Sigmoid colon (tissue), 6 donors: ENCODE measurements at regions not wholly inside any gene's neighbourhood (a gene's known extent, or its start where the extent isn't known, plus 50 kb on each side); places are given as distances from the start of the nearest gene placed in this dataset.
"Not testable (repeated sequence)": the region's sequence is repeated elsewhere in the genome, so short reads cannot be mapped to it uniquely, and the experiment has no call there.

Experiments used
- DNase-seq: peaks from one replicate; pipeline ENCODE4 v3.0.0-alpha.2; 2019
- H3K27ac ChIP-seq, 4 donors: fragments of 200-600 bp; sonication (generic); one replicate each; pipeline ENCODE4 v1.5.1; 2016 to 2019; ENCODE audit warnings: mild to moderate bottlenecking in 1 of 4
- H3K27me3 ChIP-seq, 3 donors: fragments of 200-600 bp; sonication (generic); one replicate each; pipeline ENCODE4 v1.5.1; 2019; ENCODE audit warnings: mild to moderate bottlenecking in 1 of 3
- H3K36me3 ChIP-seq, 4 donors: fragments of 200-600 bp; sonication (generic); one replicate each; pipeline ENCODE4 v1.5.1; 2016 to 2019
- H3K4me1 ChIP-seq, 4 donors: fragments of 200-600 bp; sonication (generic); one replicate each; pipeline ENCODE4 v1.5.1; 2017 to 2019
- H3K4me3 ChIP-seq, 4 donors: fragments of 200-600 bp; sonication (generic); one replicate each; pipeline ENCODE4 v1.5.1; 2017 to 2019; ENCODE audit warnings: mild to moderate bottlenecking in 2 of 4, moderate library complexity in 1 of 4
- H3K9me3 ChIP-seq, 4 donors: fragments of 200-600 bp in 3 of 4; sonication (generic) in 3 of 4; one replicate each; pipeline versions ENCODE4 v1.5.1 to v1.6.1; 2013 to 2019
- CTCF ChIP-seq, 4 experiments: fragments of 450-650 bp in 3 of 4; fragments of 200-600 bp in 1 of 4; IDR thresholded peaks; one replicate each; pipeline ENCODE4 v1.5.1; 2016 to 2019; ENCODE audit warnings: antibody characterized with exemption in 4 of 4, mild to moderate bottlenecking in 3 of 4, moderate library complexity in 2 of 4
- EP300 ChIP-seq, 4 donors: sonication (generic); formaldehyde crosslinking; IDR thresholded peaks; one replicate each; pipeline ENCODE4 v1.6.1; 2017; ENCODE audit warnings: antibody characterized with exemption in 4 of 4
- POLR2A ChIP-seq, 2 donors: fragments of 450-650 bp; IDR thresholded peaks; one replicate each; pipeline ENCODE4 v1.6.1; 2016; ENCODE audit warnings: antibody characterized with exemption in 2 of 2, mild to moderate bottlenecking in 2 of 2, moderate library complexity in 2 of 2
- POLR2AphosphoS5 ChIP-seq, 4 donors: sonication (generic); formaldehyde crosslinking; IDR thresholded peaks; one replicate each; pipeline ENCODE4 v1.6.1; 2017; ENCODE audit warnings: antibody characterized with exemption in 4 of 4
- WGBS, 2 donors: extraction: QIAGEN DNeasy Blood & Tissue Kit; methylation state at CpG; one replicate each; pipeline ENCODE4 v1.1.7; 2013; 5-methylcytosine and 5-hydroxymethylcytosine counted together
- intact Hi-C: fragments of 100-400 bp; cut with DNase I; formaldehyde crosslinking; loops from one replicate; pipeline ENCODE4 v1.15.1; 2023
- donor health status: healthy with polysubstance abuse.
- donor health status: healthy.

DNA sequence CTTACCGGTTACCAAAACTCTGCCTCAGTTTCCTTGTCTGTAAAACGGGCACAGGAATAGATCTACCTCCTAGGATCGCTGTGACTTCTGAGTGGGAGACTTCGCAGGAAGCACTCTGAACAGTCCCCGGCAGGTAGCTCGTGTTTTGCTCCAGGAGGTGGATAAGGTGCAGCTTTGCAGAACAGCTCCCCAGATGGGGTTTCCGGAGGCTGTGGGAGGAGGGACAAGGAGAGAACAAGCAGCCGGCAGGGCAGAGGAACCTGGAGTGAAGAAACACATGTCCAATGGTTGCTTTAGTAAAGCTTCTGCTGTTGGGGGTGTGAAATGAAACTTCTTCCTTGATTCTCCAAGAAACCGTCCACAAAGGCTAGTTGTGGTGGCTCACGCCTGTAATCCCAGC lies 95.5 kb upstream of the TARDBP start:
- H3K9me3 ChIP-seq: no peaks in the 10 kb centered on the region
- TF ChIP-seq POLR2AphosphoS5 (IDR thresholded peaks at IDR 0.05) (no peak), CTCF (IDR thresholded peaks at IDR 0.05) (no peak), POLR2A (IDR thresholded peaks at IDR 0.05) (no peak), EP300 (IDR thresholded peaks at IDR 0.05) (no peak)
- peaks cover 0 to 8% (median 0%) of the 10 kb centered on the region in 3 donors for H3K27me3 ChIP-seq
- no peak for DNase-seq
- no peak overlapping the region for H3K4me3 ChIP-seq
- WGBS, 2 donors: 86 to 88% methylated on average over 10 of the region's 10 CpGs
- intact Hi-C loops: no loop called here
- H3K4me1 ChIP-seq: no peaks in the 10 kb centered on the region
- no peaks in the 10 kb centered on the region for H3K36me3 ChIP-seq
- no peak overlapping the region for H3K27ac ChIP-seq

- H3K9me3 ChIP-seq: no peaks in the 10 kb centered on the region
- no peaks in the 10 kb centered on the region for H3K36me3 ChIP-seq
- no peak for TF ChIP-seq EP300 (IDR thresholded peaks at IDR 0.05)
- no peak for TF ChIP-seq POLR2A (IDR thresholded peaks at IDR 0.05)
- no peak for TF ChIP-seq POLR2AphosphoS5 (IDR thresholded peaks at IDR 0.05)
- TF ChIP-seq CTCF (IDR thresholded peaks at IDR 0.05): no peak
- H3K27ac ChIP-seq: no peak overlapping the region
- no peak overlapping the region for H3K4me3 ChIP-seq
- 46 to 67% methylated on average over 10 of the region's 10 CpGs for WGBS, 2 donors
- intact Hi-C loops: no loop called here
- no peaks in the 10 kb centered on the region for H3K4me1 ChIP-seq
- DNase-seq: no peak
- H3K27me3 ChIP-seq: peaks cover 0 to 8% (median 0%) of the 10 kb centered on the region in 3 donors
Measured at GRCh38 chr1:10917513-10918454, 94.7 kb upstream of the TARDBP start.

GRCh38 chr1:10918531-10918930 lies 93.9 kb upstream of the TARDBP start:
- Histone ChIP-seq H3K4me1 (no peaks in the 10 kb centered on the region), H3K36me3 (no peaks in the 10 kb centered on the region), H3K4me3 (no peak overlapping the region), H3K27me3 (peaks cover 0 to 8% (median 0%) of the 10 kb centered on the region in 3 donors), H3K27ac (no peak overlapping the region), H3K9me3 (no peaks in the 10 kb centered on the region)
- 68 to 86% methylated on average over 5 of the region's 5 CpGs for WGBS, 2 donors
- no peak for DNase-seq
- intact Hi-C loops: no loop called here
- TF ChIP-seq POLR2A (IDR thresholded peaks at IDR 0.05) (no peak), EP300 (IDR thresholded peaks at IDR 0.05) (no peak), POLR2AphosphoS5 (IDR thresholded peaks at IDR 0.05) (no peak), CTCF (IDR thresholded peaks at IDR 0.05) (no peak)

GRCh38 chr1:10920063-10920626 lies 92.3 kb upstream of the TARDBP start:
- no peaks in the 10 kb centered on the region for H3K9me3 ChIP-seq
- H3K36me3 ChIP-seq: no peaks in the 10 kb centered on the region
- H3K27ac ChIP-seq: no peak overlapping the region
- intact Hi-C loops: no loop called here
- no peaks in the 10 kb centered on the region for H3K4me1 ChIP-seq
- DNase-seq: no peak
- no peak overlapping the region for H3K4me3 ChIP-seq
- WGBS, 2 donors: 85 to 86% methylated on average over 9 of the region's 9 CpGs
- H3K27me3 ChIP-seq: peaks cover 0 to 8% (median 0%) of the 10 kb centered on the region in 3 donors
- TF ChIP-seq CTCF (IDR thresholded peaks at IDR 0.05) (no peak), POLR2A (IDR thresholded peaks at IDR 0.05) (no peak), EP300 (IDR thresholded peaks at IDR 0.05) (no peak), POLR2AphosphoS5 (IDR thresholded peaks at IDR 0.05) (no peak)

DNA sequence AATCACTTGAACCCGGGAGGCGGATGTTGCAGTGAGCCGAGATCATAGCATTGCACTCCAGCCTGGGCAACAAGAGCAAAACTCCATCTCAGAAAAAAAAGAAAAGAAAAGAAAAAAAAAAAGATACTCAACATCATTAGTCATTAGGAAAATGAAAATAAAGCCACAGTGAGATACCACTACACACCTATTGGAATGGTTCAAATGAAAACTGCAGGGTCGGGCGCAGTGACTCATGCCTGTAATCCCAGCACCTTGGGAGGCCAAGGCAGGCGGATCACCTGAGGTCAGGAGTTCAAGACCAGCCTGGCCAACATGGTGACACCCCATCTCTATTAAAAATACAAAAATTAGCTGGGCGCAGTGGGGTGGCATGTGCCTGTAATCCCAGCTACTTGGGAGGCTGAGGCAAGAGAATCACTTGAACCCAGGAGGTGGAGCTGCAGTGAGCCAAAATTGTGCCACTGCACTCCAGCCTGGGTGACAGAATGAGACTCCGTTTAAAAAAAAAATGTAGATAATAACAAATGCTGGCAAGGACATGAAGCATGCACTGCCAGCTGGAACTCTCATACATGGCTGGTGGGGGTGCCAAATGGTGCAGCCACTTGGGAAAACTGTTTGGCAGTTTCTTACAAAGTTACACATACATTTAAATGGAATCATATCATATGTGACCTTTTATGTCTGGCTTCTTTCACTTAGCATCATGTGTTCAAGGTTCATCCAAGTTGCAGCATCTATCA lies 90.0 kb upstream of the TARDBP start:
- intact Hi-C loops, H3K9me3 ChIP-seq, H3K4me3 ChIP-seq, H3K27me3 ChIP-seq, H3K27ac ChIP-seq, DNase-seq, H3K4me1 ChIP-seq, H3K36me3 ChIP-seq: not testable (repeated sequence)
- 87 to 88% methylated on average over 8 of the region's 8 CpGs for WGBS, 2 donors
